ENCODE measurements at regions not wholly inside any gene's neighbourhood (a gene's known extent, or its start where the extent isn't known, plus 50 kb on each side); places are given as distances from the start of the nearest gene placed in this dataset.

GRCh38 chr9:71191708-71192107, 70.3 kb upstream of the TRPM3 start:
- no peak for TF ChIP-seq CTCF (IDR thresholded peaks at IDR 0.05; ENCODE audit: insufficient read depth, low read length, poor library complexity, severe bottlenecking)

DNA sequence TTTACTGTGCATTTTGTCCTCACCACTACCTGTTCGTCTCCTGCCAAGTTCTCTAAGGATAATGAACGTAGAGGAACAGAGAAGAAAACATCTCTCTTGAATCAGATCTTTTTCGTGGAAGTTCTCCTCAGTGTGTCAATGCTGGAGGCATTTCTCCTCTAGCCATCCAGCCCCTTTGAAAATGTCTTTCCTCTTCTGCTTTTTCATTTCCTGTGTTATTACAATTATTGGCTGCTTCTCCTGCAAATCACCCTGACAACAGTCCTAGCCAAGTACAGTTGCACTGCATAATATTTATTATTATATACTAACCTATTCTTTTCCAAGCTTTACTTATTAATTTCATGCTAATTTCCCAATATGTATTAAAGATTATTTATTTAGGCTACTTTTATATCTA, 61.8 kb upstream of the TRPM3 start:
- Histone ChIP-seq H3K27me3 (replicated peaks; ENCODE audit: control insufficient read depth, insufficient read depth, low read length) (no peaks in the 10 kb centered on the region), H3K36me3 (ENCODE audit: control insufficient read depth, insufficient read depth, low read length) (no peaks in the 10 kb centered on the region), H3K4me3 (replicated peaks; ENCODE audit: low read depth, low read length) (no peak overlapping the region)
- DNase-seq (ENCODE audit: extremely low read depth, insufficient read length), result no peak
- TF ChIP-seq CTCF (IDR thresholded peaks at IDR 0.05; ENCODE audit: insufficient read depth, low read length, poor library complexity, severe bottlenecking), result no peak

More at GRCh38 chr9:71191708-71192107, 70.3 kb upstream of the TRPM3 start:
- Histone ChIP-seq H3K36me3 (ENCODE audit: control insufficient read depth, insufficient read depth, low read length) (no peaks in the 10 kb centered on the region), H3K4me3 (replicated peaks; ENCODE audit: low read depth, low read length) (no peak overlapping the region), H3K27me3 (replicated peaks; ENCODE audit: control insufficient read depth, insufficient read depth, low read length) (no peaks in the 10 kb centered on the region)
- DNase-seq (ENCODE audit: extremely low read depth, insufficient read length), result no peak

- no peak for TF ChIP-seq CTCF (IDR thresholded peaks at IDR 0.05; ENCODE audit: insufficient read depth, low read length, poor library complexity, severe bottlenecking)
- Histone ChIP-seq H3K4me3 (replicated peaks; ENCODE audit: low read depth, low read length) (no peak overlapping the region), H3K27me3 (replicated peaks; ENCODE audit: control insufficient read depth, insufficient read depth, low read length) (no peaks in the 10 kb centered on the region), H3K36me3 (ENCODE audit: control insufficient read depth, insufficient read depth, low read length) (no peaks in the 10 kb centered on the region)
- DNase-seq (ENCODE audit: extremely low read depth, insufficient read length), result no peak
Measured at GRCh38 chr9:71179183-71179582, 57.8 kb upstream of the TRPM3 start.

DNA sequence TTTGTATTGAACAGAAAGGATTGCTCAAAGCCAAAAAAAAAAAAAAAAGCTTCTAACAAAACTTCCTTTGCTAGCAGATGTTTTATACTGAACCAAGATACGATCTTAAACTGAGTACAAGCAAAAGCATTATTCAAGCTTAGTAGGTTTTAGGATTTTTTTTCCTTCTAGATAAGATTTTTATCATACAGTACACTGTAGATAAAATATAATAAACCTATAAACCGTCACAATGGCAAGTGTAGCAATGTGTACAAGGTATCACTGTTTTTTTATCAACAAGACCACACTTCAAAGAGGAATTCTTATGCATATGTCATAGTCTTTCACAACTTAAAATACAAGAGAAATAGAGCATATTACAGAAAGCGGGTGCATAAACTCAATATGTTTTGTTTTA, 56.5 kb upstream of the TRPM3 start:
- H3K27me3 ChIP-seq (replicated peaks; ENCODE audit: control insufficient read depth, insufficient read depth, low read length), result no peaks in the 10 kb centered on the region
- no peak for DNase-seq (ENCODE audit: extremely low read depth, insufficient read length)
- no peaks in the 10 kb centered on the region for H3K36me3 ChIP-seq (ENCODE audit: control insufficient read depth, insufficient read depth, low read length)
- TF ChIP-seq CTCF (IDR thresholded peaks at IDR 0.05; ENCODE audit: insufficient read depth, low read length, poor library complexity, severe bottlenecking), result no peak
- no peak overlapping the region for H3K4me3 ChIP-seq (replicated peaks; ENCODE audit: low read depth, low read length)

- H3K27me3 ChIP-seq (replicated peaks; ENCODE audit: control insufficient read depth, insufficient read depth, low read length), result no peaks in the 10 kb centered on the region
- TF ChIP-seq CTCF (IDR thresholded peaks at IDR 0.05; ENCODE audit: insufficient read depth, low read length, poor library complexity, severe bottlenecking), result no peak
- no peaks in the 10 kb centered on the region for H3K36me3 ChIP-seq (ENCODE audit: control insufficient read depth, insufficient read depth, low read length)
- H3K4me3 ChIP-seq (replicated peaks; ENCODE audit: low read depth, low read length), result no peak overlapping the region
- no peak for DNase-seq (ENCODE audit: extremely low read depth, insufficient read length)
Measured at GRCh38 chr9:71171517-71171916, 50.1 kb upstream of the TRPM3 start.

All from GM06990 (cell line).